Epithelial cell of esophagus (primary cell): ENCODE measurements at regions not wholly inside any gene's neighbourhood (a gene's known extent, or its start where the extent isn't known, plus 50 kb on each side); places are given as distances from the start of the nearest gene placed in this dataset.

Experiments used
- DNase-seq: peaks from one replicate; pipeline ENCODE4 v3.0.0; 2010; ENCODE audit warnings: low read depth
- H3K4me3 ChIP-seq: 2 replicates; pipeline ENCODE4 v1.5.1; 2011; ENCODE audit warnings: mild to moderate bottlenecking, low read length, control low read depth
- TF ChIP-seq, protein P1 (sequence below): IDR thresholded peaks from 2 replicates; pipeline ENCODE4 v1.5.1; 2011; ENCODE audit warnings: low read depth, mild to moderate bottlenecking, low read length, control low read depth, inconsistent platforms; ENCODE audit not compliant: insufficient read depth; ENCODE audit errors: missing control alignments

GRCh38 chr18:77990901-77991300 lies 741.3 kb downstream of the GALR1 start:
- TF ChIP-seq, protein P1, sequence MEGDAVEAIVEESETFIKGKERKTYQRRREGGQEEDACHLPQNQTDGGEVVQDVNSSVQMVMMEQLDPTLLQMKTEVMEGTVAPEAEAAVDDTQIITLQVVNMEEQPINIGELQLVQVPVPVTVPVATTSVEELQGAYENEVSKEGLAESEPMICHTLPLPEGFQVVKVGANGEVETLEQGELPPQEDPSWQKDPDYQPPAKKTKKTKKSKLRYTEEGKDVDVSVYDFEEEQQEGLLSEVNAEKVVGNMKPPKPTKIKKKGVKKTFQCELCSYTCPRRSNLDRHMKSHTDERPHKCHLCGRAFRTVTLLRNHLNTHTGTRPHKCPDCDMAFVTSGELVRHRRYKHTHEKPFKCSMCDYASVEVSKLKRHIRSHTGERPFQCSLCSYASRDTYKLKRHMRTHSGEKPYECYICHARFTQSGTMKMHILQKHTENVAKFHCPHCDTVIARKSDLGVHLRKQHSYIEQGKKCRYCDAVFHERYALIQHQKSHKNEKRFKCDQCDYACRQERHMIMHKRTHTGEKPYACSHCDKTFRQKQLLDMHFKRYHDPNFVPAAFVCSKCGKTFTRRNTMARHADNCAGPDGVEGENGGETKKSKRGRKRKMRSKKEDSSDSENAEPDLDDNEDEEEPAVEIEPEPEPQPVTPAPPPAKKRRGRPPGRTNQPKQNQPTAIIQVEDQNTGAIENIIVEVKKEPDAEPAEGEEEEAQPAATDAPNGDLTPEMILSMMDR: no peak
- no peak for DNase-seq
- no peak overlapping the region for H3K4me3 ChIP-seq

- no peak overlapping the region for H3K4me3 ChIP-seq
- no peak for DNase-seq
- TF ChIP-seq, protein P1: no peak
Measured at GRCh38 chr18:77992057-77992456, 742.4 kb downstream of the GALR1 start.

DNA sequence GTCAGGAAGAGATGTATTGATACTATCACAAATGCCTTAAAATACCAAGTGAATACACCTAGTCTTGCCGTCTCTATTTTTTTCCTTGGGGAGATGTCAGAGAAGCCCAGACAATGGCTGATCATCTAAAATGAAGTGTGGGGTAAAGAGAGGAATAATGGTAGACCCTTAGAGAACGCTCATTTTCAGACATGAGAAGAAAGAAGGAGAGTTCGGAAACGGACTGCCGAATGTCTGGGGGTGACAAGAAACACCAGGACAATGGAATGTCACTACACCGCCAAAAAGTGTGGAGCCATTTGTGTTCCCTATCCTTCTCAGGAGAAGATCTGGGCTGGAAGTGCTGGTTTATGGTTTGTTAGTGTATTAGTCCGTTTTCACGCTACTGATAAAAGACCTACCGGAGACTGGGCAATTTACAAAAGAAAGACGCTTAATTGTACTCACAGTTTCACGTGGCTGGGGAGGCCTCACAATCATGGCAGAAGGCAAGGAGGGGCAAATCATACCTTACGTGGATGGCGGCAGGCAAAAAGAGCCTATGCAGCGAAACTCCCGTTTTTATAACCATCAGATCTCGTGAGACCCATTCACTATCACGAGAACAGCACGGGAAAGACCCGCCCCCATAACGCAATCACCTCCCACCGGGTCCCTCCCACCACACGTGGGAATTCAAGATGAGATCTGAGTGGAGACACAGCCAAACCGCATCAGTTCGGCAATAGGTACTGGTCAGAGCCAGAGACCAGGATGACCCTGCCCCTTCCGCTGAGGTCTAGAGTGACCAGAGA lies 743.7 kb downstream of the GALR1 start:
- no peak for DNase-seq
- H3K4me3 ChIP-seq: no peak overlapping the region
- TF ChIP-seq, protein P1: no peak

DNA sequence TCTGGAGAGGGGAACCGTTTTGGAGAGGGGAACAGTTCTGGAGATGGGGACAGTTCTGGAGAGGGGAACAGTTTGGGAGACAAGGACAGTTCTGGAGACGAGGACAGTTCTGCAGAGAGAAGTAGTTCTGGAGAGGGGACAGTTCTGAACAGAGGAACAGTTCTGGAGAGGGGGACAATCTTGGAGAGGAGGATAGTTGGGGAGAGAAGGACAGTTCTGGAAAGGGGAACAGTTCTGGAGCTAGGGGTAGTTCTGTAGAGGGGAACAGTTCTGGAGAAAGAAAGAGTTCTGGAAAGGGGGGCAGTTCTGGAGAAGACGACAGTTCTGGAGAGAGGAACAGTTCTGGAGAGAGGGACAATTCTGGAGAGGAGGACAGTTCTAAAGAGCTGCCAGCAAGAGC lies 745.9 kb downstream of the GALR1 start:
- H3K4me3 ChIP-seq: no peak overlapping the region
- TF ChIP-seq, protein P1: no peak

GRCh38 chr18:77996737-77997136 lies 747.1 kb downstream of the GALR1 start:
- no peak overlapping the region for H3K4me3 ChIP-seq
- no peak for DNase-seq
- TF ChIP-seq, protein P1: no peak

More for the DNA sequence above, 745.9 kb downstream of the GALR1 start:
- no peak for DNase-seq

DNA sequence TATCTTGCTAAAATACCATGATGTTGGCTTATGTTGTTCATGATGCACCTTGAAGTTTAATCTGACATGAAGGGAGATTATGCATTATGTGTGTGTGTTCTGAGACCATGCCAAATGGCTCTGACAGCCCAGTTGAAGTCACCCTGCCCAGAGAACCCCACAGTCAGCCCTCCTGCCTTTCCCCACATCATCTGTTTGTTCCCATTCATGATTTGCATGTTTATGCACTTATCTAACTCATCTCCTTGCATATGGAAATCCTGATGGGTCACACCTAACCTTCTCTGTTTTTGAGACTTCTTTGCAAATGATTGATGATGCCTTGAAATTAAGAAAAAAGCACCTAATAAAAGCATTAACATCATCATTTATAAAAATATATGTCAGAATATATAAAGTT lies 752.2 kb downstream of the GALR1 start:
- TF ChIP-seq, protein P1: no peak
- no peak overlapping the region for H3K4me3 ChIP-seq
- DNase-seq: no peak
